Retinal pigment epithelial cell (primary cell): ENCODE measurements at regions not wholly inside any gene's neighbourhood (a gene's known extent, or its start where the extent isn't known, plus 50 kb on each side); places are given as distances from the start of the nearest gene placed in this dataset.

Experiments
- DNase-seq: peaks from one replicate; pipeline ENCODE4 v3.0.0-alpha.2; 2010; ENCODE audit warnings: low read depth
- H3K4me3 ChIP-seq: 2 replicates; pipeline ENCODE4 v1.5.1; 2011; ENCODE audit warnings: mild to moderate bottlenecking, low read length, control low read depth, moderate library complexity
- TF ChIP-seq, protein P1 (sequence below): conservative IDR thresholded peaks from 2 replicates; pipeline ENCODE4 v1.5.1; 2011; ENCODE audit warnings: low read depth, low read length, control low read depth, inconsistent platforms

DNA sequence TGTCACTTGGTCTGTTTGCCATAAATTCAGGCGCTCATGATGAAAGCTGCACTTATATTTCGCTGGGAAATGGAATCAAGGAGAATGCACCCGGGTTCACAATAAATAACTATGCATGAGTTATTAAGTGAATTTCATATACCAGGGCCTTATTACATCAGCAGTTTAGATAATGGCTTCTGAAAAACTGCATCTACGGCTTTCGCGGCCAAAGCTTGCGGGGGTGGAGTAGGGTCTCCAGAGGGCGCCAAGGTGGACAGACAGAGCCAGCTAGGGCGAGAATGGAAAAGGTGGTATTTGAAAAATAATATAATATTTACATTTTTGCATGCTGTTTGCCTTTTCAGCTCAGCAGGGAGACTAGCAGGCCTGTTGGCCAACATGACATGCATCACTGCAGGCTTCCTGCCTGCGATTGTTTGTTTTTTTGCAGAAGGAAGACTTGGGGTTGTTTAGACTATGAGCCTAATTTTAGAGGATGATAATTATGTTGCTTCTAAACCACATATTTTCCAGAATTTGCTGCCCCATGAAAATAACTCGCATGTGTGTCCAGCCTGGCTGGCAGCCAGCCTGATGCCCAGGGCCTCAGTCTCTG lies 173.8 kb upstream of the IRX3 start:
- DNase-seq: no peak
- no peak overlapping the region for H3K4me3 ChIP-seq
- TF ChIP-seq, protein P1, sequence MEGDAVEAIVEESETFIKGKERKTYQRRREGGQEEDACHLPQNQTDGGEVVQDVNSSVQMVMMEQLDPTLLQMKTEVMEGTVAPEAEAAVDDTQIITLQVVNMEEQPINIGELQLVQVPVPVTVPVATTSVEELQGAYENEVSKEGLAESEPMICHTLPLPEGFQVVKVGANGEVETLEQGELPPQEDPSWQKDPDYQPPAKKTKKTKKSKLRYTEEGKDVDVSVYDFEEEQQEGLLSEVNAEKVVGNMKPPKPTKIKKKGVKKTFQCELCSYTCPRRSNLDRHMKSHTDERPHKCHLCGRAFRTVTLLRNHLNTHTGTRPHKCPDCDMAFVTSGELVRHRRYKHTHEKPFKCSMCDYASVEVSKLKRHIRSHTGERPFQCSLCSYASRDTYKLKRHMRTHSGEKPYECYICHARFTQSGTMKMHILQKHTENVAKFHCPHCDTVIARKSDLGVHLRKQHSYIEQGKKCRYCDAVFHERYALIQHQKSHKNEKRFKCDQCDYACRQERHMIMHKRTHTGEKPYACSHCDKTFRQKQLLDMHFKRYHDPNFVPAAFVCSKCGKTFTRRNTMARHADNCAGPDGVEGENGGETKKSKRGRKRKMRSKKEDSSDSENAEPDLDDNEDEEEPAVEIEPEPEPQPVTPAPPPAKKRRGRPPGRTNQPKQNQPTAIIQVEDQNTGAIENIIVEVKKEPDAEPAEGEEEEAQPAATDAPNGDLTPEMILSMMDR: no peak

DNA sequence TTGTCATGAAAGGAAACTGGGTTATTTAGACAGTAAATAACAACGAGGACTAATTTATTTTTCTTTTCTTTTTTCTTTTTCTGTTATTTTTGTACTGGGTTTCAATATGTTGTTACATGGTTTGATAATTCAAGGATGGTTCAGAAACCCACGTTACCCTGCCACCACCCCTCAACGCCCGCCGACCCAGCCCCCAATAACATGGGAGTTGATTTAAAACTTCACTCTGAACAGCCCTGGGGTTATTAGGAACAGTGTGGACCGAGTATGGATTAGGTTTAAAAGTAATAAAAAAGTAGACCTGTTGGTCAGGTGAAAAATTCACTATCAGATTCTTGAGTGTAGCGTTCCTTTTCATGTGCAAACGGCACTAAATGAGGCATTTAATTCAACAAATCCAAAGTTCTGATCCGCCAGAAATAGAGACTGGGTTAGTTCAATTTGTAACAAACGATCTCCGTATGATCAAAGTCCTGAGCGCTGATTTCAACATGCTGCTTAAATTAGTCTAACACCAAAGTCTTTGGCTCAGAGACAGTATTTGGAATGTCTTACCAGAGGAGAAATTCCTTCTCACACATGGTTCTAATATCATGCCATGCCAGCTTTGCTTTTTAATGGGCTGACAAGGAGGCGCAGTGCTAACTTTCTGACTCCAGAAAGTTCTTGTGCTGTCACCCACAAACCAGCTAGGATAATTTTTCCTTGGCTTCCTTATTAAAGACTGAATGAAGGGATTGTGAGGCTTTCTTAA lies 173.1 kb upstream of the IRX3 start:
- no peak overlapping the region for H3K4me3 ChIP-seq
- no peak for DNase-seq
- TF ChIP-seq, protein P1: no peak

DNA sequence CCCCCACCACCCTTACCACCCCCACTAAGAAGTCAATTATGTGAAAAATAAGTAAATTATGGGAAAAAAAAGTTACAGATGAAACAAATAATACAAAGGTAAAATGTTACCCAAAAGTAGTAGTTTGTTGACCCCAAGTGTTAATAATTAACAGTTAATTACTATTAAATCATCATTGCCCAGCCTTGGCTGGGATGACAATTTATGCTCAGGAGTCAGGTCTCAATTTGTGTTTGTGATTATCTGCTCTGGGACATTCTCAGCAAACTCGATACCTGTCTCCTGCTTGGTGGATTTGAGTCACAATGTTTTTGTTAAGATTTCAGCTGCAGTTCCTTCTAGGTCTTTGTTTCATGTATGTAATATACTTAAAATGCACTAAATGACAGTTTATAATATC lies 172.3 kb upstream of the IRX3 start:
- DNase-seq: no peak
- H3K4me3 ChIP-seq: no peak overlapping the region
- TF ChIP-seq, protein P1: no peak

DNA sequence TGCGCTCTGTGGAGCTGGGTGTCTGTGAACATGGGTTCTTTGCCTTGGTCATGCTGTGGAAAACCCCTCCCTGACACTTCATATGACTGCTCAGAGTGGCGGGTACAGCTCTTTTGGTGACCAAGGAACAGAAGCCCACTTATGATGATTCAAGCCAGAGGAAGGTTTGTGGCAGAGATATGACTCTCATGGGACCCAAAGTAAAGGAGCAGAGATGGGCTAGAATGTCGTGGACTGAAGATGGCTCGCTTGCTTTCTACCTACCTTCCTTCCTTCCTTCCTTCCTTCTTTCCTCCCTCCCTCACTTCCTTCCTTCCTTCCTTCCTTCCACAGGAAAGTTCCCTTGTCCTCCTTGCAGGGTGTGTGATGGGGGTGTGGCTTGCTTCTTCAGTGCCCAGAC lies 169.7 kb upstream of the IRX3 start:
- DNase-seq: no peak
- TF ChIP-seq, protein P1: no peak
- no peak overlapping the region for H3K4me3 ChIP-seq

DNA sequence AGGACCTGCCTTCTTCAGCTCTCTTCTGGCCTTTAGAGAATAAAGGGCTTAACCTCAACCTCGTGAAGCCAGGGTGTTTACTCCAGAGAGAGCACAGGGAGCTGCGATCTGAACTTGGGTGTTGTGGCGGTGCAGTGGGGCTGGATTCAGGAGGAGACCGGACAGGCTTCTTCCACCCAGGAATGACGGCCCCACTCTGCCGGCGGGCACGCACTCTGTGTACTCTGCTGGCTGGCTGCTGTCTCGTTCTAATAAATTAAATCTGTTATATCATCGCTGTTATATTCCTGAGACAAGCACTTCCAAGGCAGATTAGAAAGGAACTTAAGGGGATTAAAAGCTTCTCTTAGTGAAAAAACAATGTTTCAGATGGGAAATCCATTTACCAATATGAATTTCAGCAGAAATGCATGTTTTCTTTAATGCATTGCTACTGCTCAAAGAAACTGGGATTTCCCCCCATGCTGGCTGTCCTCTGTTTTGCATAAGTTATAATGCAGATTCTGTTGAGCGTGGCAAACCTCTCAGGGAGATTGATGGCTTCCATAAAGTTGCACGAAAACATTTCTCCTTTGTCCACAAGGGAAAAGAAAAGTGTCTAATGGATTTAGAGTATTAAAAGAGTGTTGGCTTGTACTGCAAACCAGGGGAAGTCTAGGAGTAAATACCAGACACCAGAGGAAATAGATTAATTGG lies 168.6 kb upstream of the IRX3 start:
- DNase-seq: no peak
- H3K4me3 ChIP-seq: no peak overlapping the region
- TF ChIP-seq, protein P1: no peak

DNA sequence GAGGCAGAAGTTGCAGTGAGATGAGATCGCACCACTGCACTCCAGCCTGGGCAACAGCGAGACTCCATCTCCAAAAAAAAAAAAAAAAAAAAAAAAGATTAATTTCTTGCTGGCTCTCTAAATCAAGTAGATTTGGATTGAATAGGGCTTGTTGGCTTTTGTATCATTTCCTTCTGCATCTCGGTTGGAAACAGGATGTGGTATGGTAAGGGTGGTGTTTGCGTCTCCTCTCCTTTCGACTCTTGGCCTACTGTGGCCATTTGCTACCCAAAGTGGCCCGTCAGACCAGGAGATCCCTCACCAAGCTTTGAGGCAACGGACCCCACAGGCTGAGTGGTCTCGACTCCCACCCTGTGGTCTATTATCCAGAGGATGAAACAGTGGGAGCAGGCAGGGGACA lies 168.0 kb upstream of the IRX3 start:
- TF ChIP-seq, protein P1: no peak
- no peak for DNase-seq
- H3K4me3 ChIP-seq: no peak overlapping the region
